Tibial nerve (tissue), 4 donors: ENCODE measurements at regions not wholly inside any gene's neighbourhood (a gene's known extent, or its start where the extent isn't known, plus 50 kb on each side); places are given as distances from the start of the nearest gene placed in this dataset.

ENCODE experiments used
- EP300 ChIP-seq, 2 donors: sonication (generic); formaldehyde crosslinking; IDR thresholded peaks; one replicate each; pipeline ENCODE4 v1.6.1; 2017; ENCODE audit warnings: antibody characterized with exemption in 2 of 2, mild to moderate bottlenecking in 1 of 2
- POLR2A ChIP-seq, 2 donors: fragments of 450-650 bp; IDR thresholded peaks; one replicate each; pipeline ENCODE4 v1.6.1; 2017; ENCODE audit warnings: antibody characterized with exemption in 2 of 2, mild to moderate bottlenecking in 2 of 2, moderate library complexity in 2 of 2
- TF ChIP-seq, protein P1 (sequence below), 5 experiments: fragments of 200-600 bp in 3 of 5; fragments of 450-650 bp in 2 of 5; sonication (generic) in 3 of 5; IDR thresholded peaks; one replicate each; pipeline ENCODE4 v1.5.1; 2016 to 2019; ENCODE audit warnings: antibody characterized with exemption in 5 of 5, mild to moderate bottlenecking in 3 of 5, moderate library complexity in 2 of 5

- TF ChIP-seq, protein P1, sequence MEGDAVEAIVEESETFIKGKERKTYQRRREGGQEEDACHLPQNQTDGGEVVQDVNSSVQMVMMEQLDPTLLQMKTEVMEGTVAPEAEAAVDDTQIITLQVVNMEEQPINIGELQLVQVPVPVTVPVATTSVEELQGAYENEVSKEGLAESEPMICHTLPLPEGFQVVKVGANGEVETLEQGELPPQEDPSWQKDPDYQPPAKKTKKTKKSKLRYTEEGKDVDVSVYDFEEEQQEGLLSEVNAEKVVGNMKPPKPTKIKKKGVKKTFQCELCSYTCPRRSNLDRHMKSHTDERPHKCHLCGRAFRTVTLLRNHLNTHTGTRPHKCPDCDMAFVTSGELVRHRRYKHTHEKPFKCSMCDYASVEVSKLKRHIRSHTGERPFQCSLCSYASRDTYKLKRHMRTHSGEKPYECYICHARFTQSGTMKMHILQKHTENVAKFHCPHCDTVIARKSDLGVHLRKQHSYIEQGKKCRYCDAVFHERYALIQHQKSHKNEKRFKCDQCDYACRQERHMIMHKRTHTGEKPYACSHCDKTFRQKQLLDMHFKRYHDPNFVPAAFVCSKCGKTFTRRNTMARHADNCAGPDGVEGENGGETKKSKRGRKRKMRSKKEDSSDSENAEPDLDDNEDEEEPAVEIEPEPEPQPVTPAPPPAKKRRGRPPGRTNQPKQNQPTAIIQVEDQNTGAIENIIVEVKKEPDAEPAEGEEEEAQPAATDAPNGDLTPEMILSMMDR (IDR thresholded peaks at IDR 0.05), result no peak
- TF ChIP-seq POLR2A (IDR thresholded peaks at IDR 0.05) (no peak), EP300 (IDR thresholded peaks at IDR 0.05) (no peak)
Measured at GRCh38 chr3:84825817-84826216, 133.0 kb upstream of the CADM2 start.
